C4-2B (cell line): ENCODE measurements at regions not wholly inside any gene's neighbourhood (a gene's known extent, or its start where the extent isn't known, plus 50 kb on each side); places are given as distances from the start of the nearest gene placed in this dataset.

Source experiments
- H3K27ac ChIP-seq: fragments of 450-650 bp; 2 replicates; pipeline ENCODE4 v1.5.1; 2017
- ZFX ChIP-seq: fragments of 450-650 bp; IDR thresholded peaks from 2 replicates; pipeline ENCODE4 v1.6.1; 2017
- TF ChIP-seq, protein P1 (sequence below): fragments of 450-650 bp; conservative IDR thresholded peaks from 2 replicates; pipeline ENCODE4 v1.5.1; 2017; ENCODE audit warnings: mild to moderate bottlenecking

DNA sequence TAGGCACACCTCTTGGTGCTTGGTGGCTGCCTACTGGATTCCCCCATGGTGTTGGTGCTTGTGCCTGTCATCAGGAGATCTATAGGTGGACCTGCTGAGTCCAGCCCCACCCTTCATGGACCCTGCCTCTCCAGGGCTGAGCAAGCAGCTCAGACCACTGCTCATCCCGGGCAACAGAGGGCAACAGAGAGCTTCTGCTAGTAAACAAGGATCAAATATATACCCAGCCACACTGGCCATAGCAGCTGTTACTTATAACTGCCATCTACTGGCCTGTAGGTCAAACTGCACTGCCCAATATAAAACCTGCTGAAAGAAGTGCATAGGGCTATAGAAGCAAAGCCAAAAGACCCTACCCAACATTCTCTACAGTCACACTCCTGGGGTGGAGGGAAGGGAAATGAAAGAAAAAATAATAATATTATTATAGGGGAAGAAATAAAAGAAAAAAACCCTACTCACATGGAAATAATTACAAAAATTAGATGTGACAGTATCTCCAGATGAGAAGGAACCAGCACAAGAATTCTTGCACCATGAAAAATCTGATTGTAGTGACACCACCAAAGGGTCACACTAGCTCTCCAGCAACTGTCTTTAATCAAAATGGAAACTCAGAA is 54.9 kb upstream of the ZNF800 start:
- TF ChIP-seq, protein P1, sequence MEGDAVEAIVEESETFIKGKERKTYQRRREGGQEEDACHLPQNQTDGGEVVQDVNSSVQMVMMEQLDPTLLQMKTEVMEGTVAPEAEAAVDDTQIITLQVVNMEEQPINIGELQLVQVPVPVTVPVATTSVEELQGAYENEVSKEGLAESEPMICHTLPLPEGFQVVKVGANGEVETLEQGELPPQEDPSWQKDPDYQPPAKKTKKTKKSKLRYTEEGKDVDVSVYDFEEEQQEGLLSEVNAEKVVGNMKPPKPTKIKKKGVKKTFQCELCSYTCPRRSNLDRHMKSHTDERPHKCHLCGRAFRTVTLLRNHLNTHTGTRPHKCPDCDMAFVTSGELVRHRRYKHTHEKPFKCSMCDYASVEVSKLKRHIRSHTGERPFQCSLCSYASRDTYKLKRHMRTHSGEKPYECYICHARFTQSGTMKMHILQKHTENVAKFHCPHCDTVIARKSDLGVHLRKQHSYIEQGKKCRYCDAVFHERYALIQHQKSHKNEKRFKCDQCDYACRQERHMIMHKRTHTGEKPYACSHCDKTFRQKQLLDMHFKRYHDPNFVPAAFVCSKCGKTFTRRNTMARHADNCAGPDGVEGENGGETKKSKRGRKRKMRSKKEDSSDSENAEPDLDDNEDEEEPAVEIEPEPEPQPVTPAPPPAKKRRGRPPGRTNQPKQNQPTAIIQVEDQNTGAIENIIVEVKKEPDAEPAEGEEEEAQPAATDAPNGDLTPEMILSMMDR, result peak; percentile 97
- TF ChIP-seq ZFX, result no peak
- no peak overlapping the region for H3K27ac ChIP-seq

GRCh38 chr7:127446842-127447241 is 54.3 kb upstream of the ZNF800 start:
- TF ChIP-seq, protein P1, result no peak
- TF ChIP-seq ZFX, result no peak
- no peak overlapping the region for H3K27ac ChIP-seq
